Esophagus squamous epithelium (tissue), 4 donors: ENCODE measurements at regions not wholly inside any gene's neighbourhood (a gene's known extent, or its start where the extent isn't known, plus 50 kb on each side); places are given as distances from the start of the nearest gene placed in this dataset.

Experiments used
- POLR2A ChIP-seq, 4 donors: fragments of 450-650 bp; IDR thresholded peaks; one replicate each; pipeline ENCODE4 v1.6.1; 2017; ENCODE audit warnings: antibody characterized with exemption in 4 of 4, mild to moderate bottlenecking in 4 of 4, moderate library complexity in 3 of 4
- TF ChIP-seq, protein P1 (sequence below), 6 experiments: fragments of 450-650 bp in 4 of 6; fragments of 200-600 bp in 2 of 6; sonication (generic) in 2 of 6; IDR thresholded peaks; one replicate each; pipeline ENCODE4 v1.5.1; 2016 to 2019; ENCODE audit warnings: antibody characterized with exemption in 6 of 6, mild to moderate bottlenecking in 4 of 6, moderate library complexity in 4 of 6

DNA sequence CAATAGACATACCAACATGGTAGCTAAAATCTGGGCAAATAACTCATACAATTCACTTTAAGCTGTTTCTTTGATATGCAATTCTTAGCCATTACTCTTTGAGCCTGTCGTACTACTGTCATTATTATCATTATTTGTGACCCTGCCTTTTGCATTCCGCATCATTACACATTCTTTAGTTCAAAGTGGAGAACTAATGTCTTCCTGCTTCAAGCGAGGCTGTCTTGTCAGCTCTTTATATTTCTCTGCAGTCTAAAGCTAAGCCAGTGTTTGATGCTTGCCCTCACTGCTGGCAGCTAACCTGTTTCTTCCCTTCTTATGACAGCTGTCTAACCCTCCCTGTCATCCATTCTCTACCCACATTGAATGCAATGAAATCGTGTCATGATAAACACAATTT, 186.8 kb downstream of the FAT4 start:
- TF ChIP-seq POLR2A (IDR thresholded peaks at IDR 0.05) = no peak
- TF ChIP-seq, protein P1, sequence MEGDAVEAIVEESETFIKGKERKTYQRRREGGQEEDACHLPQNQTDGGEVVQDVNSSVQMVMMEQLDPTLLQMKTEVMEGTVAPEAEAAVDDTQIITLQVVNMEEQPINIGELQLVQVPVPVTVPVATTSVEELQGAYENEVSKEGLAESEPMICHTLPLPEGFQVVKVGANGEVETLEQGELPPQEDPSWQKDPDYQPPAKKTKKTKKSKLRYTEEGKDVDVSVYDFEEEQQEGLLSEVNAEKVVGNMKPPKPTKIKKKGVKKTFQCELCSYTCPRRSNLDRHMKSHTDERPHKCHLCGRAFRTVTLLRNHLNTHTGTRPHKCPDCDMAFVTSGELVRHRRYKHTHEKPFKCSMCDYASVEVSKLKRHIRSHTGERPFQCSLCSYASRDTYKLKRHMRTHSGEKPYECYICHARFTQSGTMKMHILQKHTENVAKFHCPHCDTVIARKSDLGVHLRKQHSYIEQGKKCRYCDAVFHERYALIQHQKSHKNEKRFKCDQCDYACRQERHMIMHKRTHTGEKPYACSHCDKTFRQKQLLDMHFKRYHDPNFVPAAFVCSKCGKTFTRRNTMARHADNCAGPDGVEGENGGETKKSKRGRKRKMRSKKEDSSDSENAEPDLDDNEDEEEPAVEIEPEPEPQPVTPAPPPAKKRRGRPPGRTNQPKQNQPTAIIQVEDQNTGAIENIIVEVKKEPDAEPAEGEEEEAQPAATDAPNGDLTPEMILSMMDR (IDR thresholded peaks at IDR 0.05) = no peak
